Endodermal cell (in vitro differentiated cells): ENCODE measurements at regions not wholly inside any gene's neighbourhood (a gene's known extent, or its start where the extent isn't known, plus 50 kb on each side); places are given as distances from the start of the nearest gene placed in this dataset.

Experiments used
- DNase-seq: peaks from one replicate; pipeline ENCODE4 v3.0.0-alpha.2; 2017
- H3K27ac ChIP-seq: 2 replicates; pipeline ENCODE4 v1.5.1; 2013; ENCODE audit warnings: mild to moderate bottlenecking, low read depth, low read length, moderate library complexity
- H3K27me3 ChIP-seq: 2 replicates; pipeline ENCODE4 v1.6.1; 2013; ENCODE audit warnings: mild to moderate bottlenecking, low read length, moderate library complexity; ENCODE audit not compliant: insufficient read depth, control insufficient read depth, poor library complexity, severe bottlenecking
- H3K36me3 ChIP-seq: 2 replicates; pipeline ENCODE4 v1.7.0; 2013; ENCODE audit warnings: mild to moderate bottlenecking, low read length, moderate library complexity; ENCODE audit not compliant: control insufficient read depth, insufficient read depth
- H3K4me1 ChIP-seq: one replicate; pipeline ENCODE4 v1.7.0; 2013; ENCODE audit warnings: low read length; ENCODE audit not compliant: control insufficient read depth, insufficient read depth
- H3K4me3 ChIP-seq: 2 replicates; pipeline ENCODE4 v1.5.1; 2013; ENCODE audit warnings: mild to moderate bottlenecking, low read length, moderate library complexity
- H3K9ac ChIP-seq: 2 replicates; pipeline ENCODE4 v1.6.1; 2013; ENCODE audit warnings: mild to moderate bottlenecking, low read length, moderate library complexity; ENCODE audit not compliant: poor library complexity, severe bottlenecking; ENCODE audit errors: extremely low read depth
- H3K9me3 ChIP-seq: 2 replicates; pipeline ENCODE4 v1.6.1; 2013; ENCODE audit warnings: mild to moderate bottlenecking, low read length, moderate library complexity; ENCODE audit not compliant: control insufficient read depth
- H3K27ac Mint-ChIP-seq: 2 replicates; pipeline ENCODE4 v1.8.0; 2020; ENCODE audit warnings: mixed read lengths
- H3K27me3 Mint-ChIP-seq: 2 replicates; pipeline ENCODE4 v1.8.0; 2021; ENCODE audit warnings: mild to moderate bottlenecking, mixed read lengths; ENCODE audit not compliant: insufficient read depth
- H3K36me3 Mint-ChIP-seq: 2 replicates; pipeline ENCODE4 v1.8.0; 2020; ENCODE audit warnings: low read depth, mixed read lengths
- H3K4me1 Mint-ChIP-seq: 2 replicates; pipeline ENCODE4 v1.8.0; 2020; ENCODE audit warnings: mixed read lengths
- H3K4me3 Mint-ChIP-seq: 2 replicates; pipeline ENCODE4 v1.8.0; 2020; ENCODE audit warnings: mild to moderate bottlenecking, moderate library complexity, mixed read lengths
- H3K9me3 Mint-ChIP-seq: 2 replicates; pipeline ENCODE4 v1.8.0; 2020; ENCODE audit warnings: mild to moderate bottlenecking, mixed read lengths
- WGBS, 2 experiments: methylation state at CpG; one replicate each; pipeline versions ENCODE4 v1.1.5 to v1.1.7; 2013; ENCODE audit warnings: missing lambda C conversion rate in 2 of 2, mixed read lengths in 1 of 2; ENCODE audit not compliant: insufficient coverage in 1 of 2, insufficient read length in 1 of 2; 5-methylcytosine and 5-hydroxymethylcytosine counted together
- TF ChIP-seq, protein P1 (sequence below): fragments of 200-600 bp; sonication (generic); conservative IDR thresholded peaks from 2 replicates; pipeline ENCODE4 v1.5.0; 2021; ENCODE audit warnings: antibody characterized with exemption, mild to moderate bottlenecking

DNA sequence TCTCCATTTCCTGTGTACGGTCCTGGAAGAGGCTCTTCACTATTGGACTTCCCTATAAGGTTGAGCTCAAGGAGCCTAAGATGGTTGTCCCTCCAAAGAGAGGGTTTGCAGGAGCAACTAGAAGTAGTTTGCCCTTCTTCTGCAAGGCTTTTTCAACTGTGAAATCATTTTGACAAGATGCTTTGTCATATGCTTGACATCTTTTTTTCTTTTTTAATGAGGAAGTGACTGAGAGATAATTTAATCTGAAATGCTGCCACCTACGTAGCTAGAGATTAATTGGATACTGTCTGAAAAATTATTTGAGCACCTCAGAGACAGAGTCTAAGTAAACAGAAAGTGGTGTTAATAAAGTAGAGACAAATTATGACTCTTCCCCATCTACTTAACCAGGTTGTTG lies 97.0 kb downstream of the CHRM3 start:
- Histone ChIP-seq H3K27me3 (no peaks in the 10 kb centered on the region), H3K9me3 (peaks cover 11% of the 10 kb centered on the region), H3K36me3 (no peaks in the 10 kb centered on the region), H3K4me1 (no peaks in the 10 kb centered on the region), H3K9ac (no peak overlapping the region), H3K4me3 (no peak overlapping the region), H3K27ac (no peak overlapping the region)
- Mint-ChIP-seq H3K4me3 (no peak overlapping the region), H3K27ac (no peak overlapping the region), H3K36me3 (peaks cover 2% of the 10 kb centered on the region), H3K27me3 (no peaks in the 10 kb centered on the region), H3K9me3 (peaks cover 13% of the 10 kb centered on the region), H3K4me1 (no peaks in the 10 kb centered on the region)
- TF ChIP-seq, protein P1, sequence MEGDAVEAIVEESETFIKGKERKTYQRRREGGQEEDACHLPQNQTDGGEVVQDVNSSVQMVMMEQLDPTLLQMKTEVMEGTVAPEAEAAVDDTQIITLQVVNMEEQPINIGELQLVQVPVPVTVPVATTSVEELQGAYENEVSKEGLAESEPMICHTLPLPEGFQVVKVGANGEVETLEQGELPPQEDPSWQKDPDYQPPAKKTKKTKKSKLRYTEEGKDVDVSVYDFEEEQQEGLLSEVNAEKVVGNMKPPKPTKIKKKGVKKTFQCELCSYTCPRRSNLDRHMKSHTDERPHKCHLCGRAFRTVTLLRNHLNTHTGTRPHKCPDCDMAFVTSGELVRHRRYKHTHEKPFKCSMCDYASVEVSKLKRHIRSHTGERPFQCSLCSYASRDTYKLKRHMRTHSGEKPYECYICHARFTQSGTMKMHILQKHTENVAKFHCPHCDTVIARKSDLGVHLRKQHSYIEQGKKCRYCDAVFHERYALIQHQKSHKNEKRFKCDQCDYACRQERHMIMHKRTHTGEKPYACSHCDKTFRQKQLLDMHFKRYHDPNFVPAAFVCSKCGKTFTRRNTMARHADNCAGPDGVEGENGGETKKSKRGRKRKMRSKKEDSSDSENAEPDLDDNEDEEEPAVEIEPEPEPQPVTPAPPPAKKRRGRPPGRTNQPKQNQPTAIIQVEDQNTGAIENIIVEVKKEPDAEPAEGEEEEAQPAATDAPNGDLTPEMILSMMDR = no peak
- WGBS, 2 experiments = 88 to 93% methylated on average over 1 to 2 of the region's 2 CpGs
- no peak for DNase-seq

DNA sequence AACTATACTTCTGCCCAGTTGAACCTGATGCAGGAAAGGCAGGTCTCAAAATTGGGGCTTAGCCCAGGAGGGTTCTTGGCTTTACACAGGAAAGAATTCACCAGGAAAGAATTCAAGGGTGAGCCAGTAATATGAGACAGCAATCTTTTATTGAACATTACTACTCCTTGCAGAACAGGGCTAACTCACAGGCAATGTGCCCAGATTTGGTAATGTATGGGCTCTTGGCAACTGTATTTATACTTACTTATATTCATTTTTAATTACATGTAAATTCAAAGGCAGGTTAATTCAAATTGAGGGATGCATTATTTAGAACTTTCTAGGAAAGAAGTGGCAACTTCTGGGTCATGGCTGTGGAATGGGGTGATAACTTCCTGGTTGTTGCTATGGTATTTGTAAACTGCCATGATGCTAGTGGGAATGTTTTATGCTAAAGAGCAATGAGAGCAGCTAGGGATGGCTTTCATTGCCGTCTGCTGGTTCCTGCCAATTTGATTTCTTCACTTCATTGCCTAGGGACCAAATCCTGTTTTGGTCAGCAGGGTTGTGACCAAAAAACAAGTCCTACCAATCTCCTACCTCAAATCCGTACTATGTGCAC lies 107.5 kb downstream of the CHRM3 start:
- no peaks in the 10 kb centered on the region for H3K27me3 ChIP-seq
- Mint-ChIP-seq H3K4me3 (no peak overlapping the region), H3K36me3 (no peaks in the 10 kb centered on the region), H3K9me3 (peaks cover 5% of the 10 kb centered on the region), H3K4me1 (no peaks in the 10 kb centered on the region), H3K27ac (no peak overlapping the region), H3K27me3 (no peaks in the 10 kb centered on the region)
- no peak overlapping the region for H3K9ac ChIP-seq
- no peaks in the 10 kb centered on the region for H3K36me3 ChIP-seq
- no peak overlapping the region for H3K4me3 ChIP-seq
- TF ChIP-seq, protein P1 = no peak
- H3K27ac ChIP-seq = no peak overlapping the region
- H3K9me3 ChIP-seq = peaks cover 7% of the 10 kb centered on the region
- 87% methylated on average over 1 of the region's 2 CpGs; no CpG with 5 or more reads in 1 of the 2 experiments for WGBS, 2 experiments
- no peaks in the 10 kb centered on the region for H3K4me1 ChIP-seq
- DNase-seq = no peak

DNA sequence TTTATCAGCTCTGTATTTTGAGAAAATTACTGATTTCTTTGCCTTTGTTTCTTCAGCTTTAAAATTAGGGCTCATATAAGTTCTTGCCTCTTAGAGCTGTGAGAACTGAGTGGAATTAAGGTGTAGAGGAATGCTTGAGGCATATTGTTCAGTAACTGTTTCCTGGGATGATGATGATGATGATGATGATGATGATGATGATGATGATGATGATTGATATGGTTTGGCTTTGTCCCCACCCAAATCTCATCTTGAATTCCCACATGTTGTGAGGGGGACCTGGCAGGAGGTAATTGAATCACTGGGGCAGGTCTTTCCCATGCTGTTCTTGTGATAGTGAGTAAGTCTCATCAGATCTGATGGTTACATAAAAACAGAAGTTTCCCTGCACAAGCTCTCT lies 118.7 kb downstream of the CHRM3 start:
- Mint-ChIP-seq H3K9me3 (peaks cover 39% of the 10 kb centered on the region), H3K27me3 (no peaks in the 10 kb centered on the region), H3K36me3 (no peaks in the 10 kb centered on the region), H3K4me3 (no peak overlapping the region), H3K27ac (no peak overlapping the region), H3K4me1 (no peaks in the 10 kb centered on the region)
- H3K4me3 ChIP-seq = no peak overlapping the region
- no peak overlapping the region for H3K27ac ChIP-seq
- peaks cover 10% of the 10 kb centered on the region for H3K9me3 ChIP-seq
- no peak for DNase-seq
- TF ChIP-seq, protein P1 = no peak
- H3K36me3 ChIP-seq = no peaks in the 10 kb centered on the region
- H3K9ac ChIP-seq = no peak overlapping the region
- H3K27me3 ChIP-seq = no peaks in the 10 kb centered on the region
- H3K4me1 ChIP-seq = no peaks in the 10 kb centered on the region
